Choroid plexus epithelial cell (primary cell): ENCODE measurements at regions not wholly inside any gene's neighbourhood (a gene's known extent, or its start where the extent isn't known, plus 50 kb on each side); places are given as distances from the start of the nearest gene placed in this dataset.

ENCODE experiments used
- DNase-seq: peaks from one replicate; pipeline ENCODE4 v3.0.0-alpha.2; 2010; ENCODE audit warnings: low read depth
- H3K4me3 ChIP-seq: 2 replicates; pipeline ENCODE4 v1.5.1; 2011; ENCODE audit warnings: low read depth, mild to moderate bottlenecking, control low read depth, low read length, moderate library complexity
- CTCF ChIP-seq: conservative IDR thresholded peaks from 2 replicates; pipeline ENCODE4 v1.5.1; 2011; ENCODE audit warnings: low read depth, mild to moderate bottlenecking, control low read depth, inconsistent platforms, low read length, moderate library complexity

DNA sequence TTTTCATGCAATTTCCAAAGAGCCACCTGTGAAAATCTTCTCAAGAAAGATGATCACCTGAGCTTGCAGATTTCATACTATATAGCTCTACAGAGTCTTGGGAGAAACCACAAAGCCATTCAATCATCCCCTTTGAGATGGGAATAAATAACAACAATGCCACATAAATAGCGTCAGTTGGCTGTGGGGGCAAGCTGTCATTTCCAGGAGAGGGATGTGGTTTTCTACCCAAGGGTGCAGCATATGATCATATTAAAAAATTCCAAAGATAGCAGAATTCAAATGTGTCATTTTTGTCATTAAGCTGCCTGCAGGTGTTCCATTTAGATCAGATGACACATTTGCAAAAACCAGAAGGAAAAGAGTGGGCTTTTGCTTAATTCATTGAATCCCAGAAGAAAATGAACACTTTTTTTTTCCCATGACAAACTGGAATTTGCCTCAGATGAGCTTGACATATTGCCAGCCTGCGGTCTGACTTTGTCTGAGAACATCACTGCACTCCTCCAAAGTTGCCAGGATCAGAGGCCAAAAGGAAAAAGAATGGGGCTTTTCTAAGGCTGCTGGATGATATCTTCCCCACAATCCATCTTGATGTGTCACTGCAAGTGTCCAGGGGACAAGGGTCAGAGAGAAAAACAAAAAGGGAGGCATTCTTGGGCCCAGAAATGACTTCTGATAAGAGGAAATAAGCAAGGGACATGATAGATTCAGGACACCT is 314.1 kb upstream of the USP25 start:
- H3K4me3 ChIP-seq, result no peak overlapping the region
- no peak for TF ChIP-seq CTCF
- no peak for DNase-seq

- DNase-seq, result no peak
- TF ChIP-seq CTCF, result no peak
- no peak overlapping the region for H3K4me3 ChIP-seq
Measured at GRCh38 chr21:15421441-15421881, 308.3 kb upstream of the USP25 start.

GRCh38 chr21:15421947-15422346 is 307.8 kb upstream of the USP25 start:
- no peak for TF ChIP-seq CTCF
- H3K4me3 ChIP-seq, result no peak overlapping the region
- DNase-seq, result no peak

DNA sequence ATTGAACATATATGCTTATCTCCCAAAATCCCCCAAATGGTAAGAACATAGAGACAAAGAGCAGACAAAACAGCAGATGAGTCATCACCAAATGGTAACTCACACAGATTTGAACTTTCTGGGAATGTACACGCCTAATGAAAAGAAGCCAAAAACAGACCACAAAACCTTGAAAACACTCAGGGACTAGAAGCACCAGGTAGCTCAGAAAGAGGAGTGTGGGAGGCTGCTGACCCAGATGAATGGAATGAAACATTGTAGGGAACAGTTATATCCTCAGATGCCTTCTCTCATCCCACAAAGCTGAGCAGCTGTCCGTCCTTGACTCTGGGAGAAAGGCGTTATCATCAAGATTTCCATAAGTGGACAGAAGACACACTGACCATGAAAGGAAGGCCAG is 307.0 kb upstream of the USP25 start:
- H3K4me3 ChIP-seq, result no peak overlapping the region
- no peak for TF ChIP-seq CTCF
- peak; percentile 92 for DNase-seq

DNA sequence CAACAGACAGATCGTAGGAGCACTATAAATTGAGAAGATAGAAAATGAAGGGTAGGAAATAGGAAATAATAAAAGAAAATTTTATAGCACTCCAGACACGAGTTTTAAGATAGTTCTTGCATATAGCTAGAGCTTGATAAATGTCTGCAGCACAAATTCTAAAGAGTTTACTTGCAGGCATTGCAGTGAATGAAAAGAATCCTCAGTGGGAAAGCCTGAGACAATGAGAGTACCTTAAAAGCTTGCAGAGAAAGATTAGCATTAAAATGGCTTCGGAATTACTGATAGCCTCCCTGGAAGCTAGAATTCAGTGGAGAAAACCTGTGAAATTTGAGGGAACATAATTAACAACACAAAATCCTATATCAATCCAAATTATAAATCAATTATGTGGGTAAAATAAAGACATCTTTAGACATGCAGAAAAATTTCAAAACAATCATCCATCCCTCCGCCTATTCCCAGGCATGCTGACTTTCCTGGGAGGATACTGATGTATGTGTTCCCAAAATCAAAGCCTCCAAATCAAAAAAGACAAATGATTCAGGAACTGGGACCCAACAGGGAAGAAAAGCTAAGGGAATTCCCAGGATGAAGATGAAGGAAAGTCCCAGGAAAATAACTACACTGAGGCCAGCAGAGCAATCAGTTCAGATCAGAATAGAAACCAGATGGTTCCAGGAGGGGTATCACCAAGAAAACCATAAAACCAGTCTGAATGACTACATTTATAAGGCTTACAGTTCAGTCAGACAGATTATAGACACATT is 305.9 kb upstream of the USP25 start:
- no peak overlapping the region for H3K4me3 ChIP-seq
- no peak for DNase-seq
- no peak for TF ChIP-seq CTCF

- DNase-seq, result no peak
- TF ChIP-seq CTCF, result no peak
- no peak overlapping the region for H3K4me3 ChIP-seq
Measured at GRCh38 chr21:15425049-15425448, 304.7 kb upstream of the USP25 start.
